Right cardiac atrium (tissue), 5 donors: ENCODE measurements at regions not wholly inside any gene's neighbourhood (a gene's known extent, or its start where the extent isn't known, plus 50 kb on each side); places are given as distances from the start of the nearest gene placed in this dataset.

Source experiments
- ATAC-seq, 2 donors: fragments of 200-7000 bp; cut with Tn5 transposase; one replicate each; pipeline versions ENCODE4 v1.8.0 to v1.9.1; 2020; ENCODE audit warnings: moderate library complexity in 2 of 2, mild to moderate bottlenecking in 1 of 2
- DNase-seq, 3 donors: peaks; one replicate each; pipeline ENCODE4 v3.0.0-alpha.2; 2020
- H3K27ac ChIP-seq: one replicate; pipeline ENCODE4 v1.5.1; 2013; ENCODE audit warnings: mild to moderate bottlenecking, low read length, control low read depth, moderate library complexity
- H3K27me3 ChIP-seq: one replicate; pipeline ENCODE4 v1.6.1; 2013; ENCODE audit not compliant: control insufficient read depth, insufficient read depth
- H3K4me1 ChIP-seq: one replicate; pipeline ENCODE4 v1.6.1; 2013; ENCODE audit warnings: low read length; ENCODE audit not compliant: control insufficient read depth, insufficient read depth
- H3K4me3 ChIP-seq: one replicate; pipeline ENCODE4 v1.5.1; 2013; ENCODE audit warnings: low read length, control low read depth
- H3K9me3 ChIP-seq: one replicate; pipeline ENCODE4 v1.6.1; 2013; ENCODE audit warnings: low read length; ENCODE audit not compliant: control insufficient read depth
- WGBS: extraction: QIAGEN DNeasy Blood & Tissue Kit; methylation state at CpG from one replicate; pipeline ENCODE4 v1.1.7; 2013; 5-methylcytosine and 5-hydroxymethylcytosine counted together
- intact Hi-C, 4 donors: fragments of 100-400 bp; cut with DNase I; formaldehyde crosslinking; loops; one replicate each; pipeline versions ENCODE4 v1.11.0 to v1.14.0; 2022 to 2023
- donor health status: healthy with polysubstance abuse.
- donor health status: DM: no; HTN: yes; CAD: no.
- donor health status: DM: no; HTN: no; CAD: no.
- donor health status: DM: no; HTN: yes; CAD: no; lungs with severe emphysema.
- donor health status: DM: yes; HTN: yes; CAD: no.

DNA sequence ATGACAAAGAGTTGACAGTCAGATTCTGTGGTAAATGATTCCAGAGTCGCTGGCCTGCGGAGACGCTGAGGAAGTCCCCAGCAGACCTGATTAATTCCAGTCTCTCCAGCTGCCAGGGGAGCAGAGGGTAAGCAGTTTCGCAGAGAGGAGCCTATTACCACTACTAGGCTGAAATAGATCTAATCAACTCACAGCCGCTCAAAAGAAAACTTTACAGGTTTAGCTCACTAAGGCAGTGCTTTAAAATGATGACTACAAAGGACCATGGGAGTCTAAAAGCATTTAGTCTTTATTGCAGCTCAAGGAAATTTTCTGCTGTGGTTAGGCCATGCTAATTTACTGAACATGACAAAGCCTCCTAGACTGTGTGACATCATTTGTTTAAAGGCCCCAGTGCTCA is 445.6 kb upstream of the POU3F3 start:
- no peak overlapping the region for H3K27ac ChIP-seq
- 31% methylated on average over 5 of the region's 5 CpGs for WGBS
- no peaks in the 10 kb centered on the region for H3K27me3 ChIP-seq
- intact Hi-C loops: no loop called here
- DNase-seq (no peak), ATAC-seq (no peak)
- no peaks in the 10 kb centered on the region for H3K4me1 ChIP-seq
- no peak overlapping the region for H3K4me3 ChIP-seq
- no peaks in the 10 kb centered on the region for H3K9me3 ChIP-seq

DNA sequence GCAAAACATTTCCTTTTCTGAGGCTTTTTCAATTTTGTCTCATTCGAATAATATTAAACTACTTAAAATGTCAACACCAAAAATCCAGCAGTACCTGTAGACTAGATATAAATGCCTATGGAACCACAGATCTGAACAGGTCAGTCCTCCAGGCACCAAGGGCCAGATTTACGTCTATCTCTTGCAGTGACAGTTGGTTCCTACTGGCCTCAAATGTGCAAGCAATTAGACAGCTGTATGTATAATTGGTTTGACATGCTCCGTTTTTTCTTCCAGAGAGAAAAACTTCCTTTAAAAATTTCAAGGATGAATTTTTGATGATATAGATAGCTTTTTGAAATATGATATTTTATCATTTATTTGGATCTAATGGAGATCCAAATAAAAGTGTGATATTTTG is 443.8 kb upstream of the POU3F3 start:
- H3K4me3 ChIP-seq: no peak overlapping the region
- H3K9me3 ChIP-seq: no peaks in the 10 kb centered on the region
- no peaks in the 10 kb centered on the region for H3K4me1 ChIP-seq
- H3K27ac ChIP-seq: no peak overlapping the region
- no peaks in the 10 kb centered on the region for H3K27me3 ChIP-seq
- no peak for DNase-seq
- 83% methylated on average over 3 of the region's 3 CpGs for WGBS
- intact Hi-C loops: no loop called here
- no peak for ATAC-seq

DNA sequence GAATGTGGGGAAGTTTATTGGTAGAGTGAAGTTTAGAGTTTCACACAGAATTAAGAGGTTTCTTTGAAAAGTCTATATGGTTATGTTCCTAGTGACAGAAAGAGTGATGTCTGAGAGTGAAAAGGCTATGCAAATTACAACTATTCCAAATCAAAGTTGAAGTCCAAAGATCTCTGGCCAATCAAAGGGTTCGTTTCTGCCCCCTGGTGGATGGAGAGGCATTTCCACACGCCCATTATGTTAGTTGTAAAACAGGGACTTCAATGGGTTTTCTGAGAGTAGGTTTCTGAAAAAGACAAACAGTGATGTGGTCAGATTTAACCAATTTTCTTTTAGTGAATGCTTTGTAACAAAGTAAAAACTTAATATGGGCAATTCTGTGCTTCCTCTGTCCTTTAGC is 441.5 kb upstream of the POU3F3 start:
- H3K27me3 ChIP-seq: no peaks in the 10 kb centered on the region
- no peak overlapping the region for H3K4me3 ChIP-seq
- H3K27ac ChIP-seq: no peak overlapping the region
- ATAC-seq: no peak
- intact Hi-C loops: no loop called here
- peak in 1 of 3 donors; percentile 51 for DNase-seq
- WGBS: 14% methylated on average over 2 of the region's 2 CpGs
- no peaks in the 10 kb centered on the region for H3K4me1 ChIP-seq
- no peaks in the 10 kb centered on the region for H3K9me3 ChIP-seq

DNA sequence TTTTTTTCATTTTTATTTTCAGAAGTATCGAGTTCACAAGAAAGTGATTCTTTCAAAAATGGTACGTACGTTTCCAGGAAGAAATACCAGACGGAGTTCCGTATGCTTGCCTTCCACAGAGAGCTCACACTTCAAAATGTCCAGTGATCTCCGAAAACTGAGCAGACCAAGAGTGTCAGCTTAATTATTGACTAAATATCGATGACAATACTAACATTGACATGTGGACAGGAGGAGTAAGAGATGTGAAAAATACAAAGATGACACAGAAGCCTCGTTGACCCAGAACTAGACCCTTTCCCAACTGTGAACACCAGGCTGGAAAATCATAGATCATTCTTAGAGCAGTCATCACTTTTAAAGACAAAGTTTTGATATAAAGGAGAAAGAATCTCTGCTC is 440.0 kb upstream of the POU3F3 start:
- no peak for DNase-seq
- no peaks in the 10 kb centered on the region for H3K27me3 ChIP-seq
- intact Hi-C loops: no loop called here
- no peaks in the 10 kb centered on the region for H3K4me1 ChIP-seq
- H3K4me3 ChIP-seq: no peak overlapping the region
- WGBS: 79% methylated on average over 8 of the region's 8 CpGs
- H3K9me3 ChIP-seq: no peaks in the 10 kb centered on the region
- no peak overlapping the region for H3K27ac ChIP-seq
- no peak for ATAC-seq

DNA sequence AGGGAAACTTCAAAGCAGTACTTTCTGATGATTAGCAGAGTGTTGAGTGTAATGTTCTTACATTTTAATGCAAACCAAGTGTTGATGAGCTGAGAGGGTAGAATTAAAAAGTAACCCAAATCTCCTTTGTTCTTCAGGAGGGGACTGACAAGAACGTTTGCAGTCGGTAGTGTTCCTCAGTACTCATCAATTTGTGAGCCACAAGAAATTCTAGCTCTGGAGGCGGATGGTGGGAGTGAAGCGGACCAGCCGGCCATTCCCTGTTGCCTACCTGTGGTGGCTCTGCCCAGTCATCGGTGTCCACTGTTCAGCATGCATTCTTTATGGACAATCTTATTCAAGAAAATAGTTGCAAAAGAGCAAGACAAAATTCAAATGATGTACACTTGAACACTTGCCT is 438.6 kb upstream of the POU3F3 start:
- ATAC-seq: no peak

DNA sequence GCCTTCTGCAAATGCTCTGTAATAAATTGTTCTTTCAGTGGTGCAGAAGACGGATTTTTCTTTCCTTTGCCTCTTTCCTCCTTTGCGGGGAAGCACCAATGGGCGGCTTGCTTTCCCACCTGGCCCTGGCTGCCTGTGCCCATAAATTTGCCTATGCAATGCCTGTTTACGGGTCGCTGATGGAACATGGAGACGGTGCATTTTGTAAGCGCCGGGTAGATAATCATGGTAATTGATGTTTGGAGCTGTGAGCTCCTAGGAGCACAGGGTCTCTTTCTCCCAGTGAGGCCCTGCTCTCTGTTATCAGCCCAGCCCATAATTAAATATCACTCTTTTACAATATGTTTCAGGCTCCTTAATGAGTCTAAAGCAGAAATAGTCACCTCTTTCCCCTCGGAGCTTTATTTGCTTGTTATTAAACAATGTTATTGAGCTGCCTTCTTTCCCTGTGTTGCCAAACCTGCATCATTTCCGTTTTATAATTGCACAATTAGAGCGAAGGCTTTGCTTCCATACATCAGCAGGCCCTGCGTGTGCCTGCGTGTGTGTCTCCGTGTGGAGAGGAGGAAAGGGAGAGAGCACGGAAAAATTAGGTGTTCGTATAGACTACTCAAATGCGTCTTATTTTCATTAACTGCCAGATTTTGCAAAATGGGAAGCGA is 437.4 kb upstream of the POU3F3 start:
- H3K27me3 ChIP-seq: no peaks in the 10 kb centered on the region
- H3K4me3 ChIP-seq: no peak overlapping the region
- 71% methylated on average over 18 of the region's 18 CpGs for WGBS
- intact Hi-C loops: no loop called here
- no peak overlapping the region for H3K27ac ChIP-seq
- no peaks in the 10 kb centered on the region for H3K4me1 ChIP-seq
- ATAC-seq (no peak), DNase-seq (peak in 1 of 3 donors; percentile 11)
- H3K9me3 ChIP-seq: no peaks in the 10 kb centered on the region

More for the DNA sequence above, 438.6 kb upstream of the POU3F3 start:
- no peaks in the 10 kb centered on the region for H3K27me3 ChIP-seq
- no peaks in the 10 kb centered on the region for H3K4me1 ChIP-seq
- H3K27ac ChIP-seq: no peak overlapping the region
- H3K4me3 ChIP-seq: no peak overlapping the region
- intact Hi-C loops: no loop called here
- H3K9me3 ChIP-seq: no peaks in the 10 kb centered on the region
- 53% methylated on average over 6 of the region's 6 CpGs for WGBS
- no peak for DNase-seq

DNA sequence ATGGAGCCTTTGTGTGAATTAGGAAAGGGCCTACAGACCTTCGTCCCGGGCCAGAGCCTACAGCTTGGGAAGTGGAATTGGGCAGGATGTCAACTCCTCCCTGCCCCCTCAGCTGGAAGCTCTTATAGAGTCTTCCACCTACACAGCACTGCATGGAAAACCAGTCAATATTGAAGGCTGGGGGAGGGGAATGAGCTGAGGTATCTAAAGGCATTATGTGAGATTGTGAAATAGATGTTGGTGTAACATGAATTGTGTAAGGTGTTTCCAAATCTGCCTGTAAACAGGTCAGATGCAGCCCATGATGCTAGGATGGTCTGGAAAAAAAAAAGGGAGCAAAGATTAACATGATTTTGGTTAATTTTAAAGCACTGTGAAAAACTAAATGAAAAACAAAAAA is 433.5 kb upstream of the POU3F3 start:
- WGBS: 61% methylated on average over 2 of the region's 2 CpGs
- intact Hi-C loops: no loop called here
- Histone ChIP-seq H3K4me3 (no peak overlapping the region), H3K27me3 (no peaks in the 10 kb centered on the region), H3K4me1 (no peaks in the 10 kb centered on the region), H3K27ac (no peak overlapping the region), H3K9me3 (no peaks in the 10 kb centered on the region)
- no peak for DNase-seq
- no peak for ATAC-seq

DNA sequence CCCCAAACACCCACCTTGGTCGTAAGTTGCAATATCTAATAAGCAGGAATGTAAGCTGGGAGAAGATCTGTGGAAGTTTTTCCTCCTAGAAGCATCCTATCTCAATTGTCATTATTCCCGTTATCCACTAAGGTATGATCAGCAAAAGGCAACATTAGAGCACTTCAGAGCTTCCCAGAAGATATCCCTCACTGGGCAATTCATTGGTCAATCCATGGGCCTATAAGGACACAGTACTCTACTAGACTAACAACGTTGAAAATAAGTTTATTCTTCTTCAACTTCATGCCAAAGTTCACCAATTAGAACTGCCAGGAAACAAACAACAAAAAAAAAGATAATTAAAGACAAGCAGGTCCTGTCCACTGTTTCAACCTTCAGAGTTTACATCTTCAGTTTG is 433.0 kb upstream of the POU3F3 start:
- no peak for ATAC-seq

DNA sequence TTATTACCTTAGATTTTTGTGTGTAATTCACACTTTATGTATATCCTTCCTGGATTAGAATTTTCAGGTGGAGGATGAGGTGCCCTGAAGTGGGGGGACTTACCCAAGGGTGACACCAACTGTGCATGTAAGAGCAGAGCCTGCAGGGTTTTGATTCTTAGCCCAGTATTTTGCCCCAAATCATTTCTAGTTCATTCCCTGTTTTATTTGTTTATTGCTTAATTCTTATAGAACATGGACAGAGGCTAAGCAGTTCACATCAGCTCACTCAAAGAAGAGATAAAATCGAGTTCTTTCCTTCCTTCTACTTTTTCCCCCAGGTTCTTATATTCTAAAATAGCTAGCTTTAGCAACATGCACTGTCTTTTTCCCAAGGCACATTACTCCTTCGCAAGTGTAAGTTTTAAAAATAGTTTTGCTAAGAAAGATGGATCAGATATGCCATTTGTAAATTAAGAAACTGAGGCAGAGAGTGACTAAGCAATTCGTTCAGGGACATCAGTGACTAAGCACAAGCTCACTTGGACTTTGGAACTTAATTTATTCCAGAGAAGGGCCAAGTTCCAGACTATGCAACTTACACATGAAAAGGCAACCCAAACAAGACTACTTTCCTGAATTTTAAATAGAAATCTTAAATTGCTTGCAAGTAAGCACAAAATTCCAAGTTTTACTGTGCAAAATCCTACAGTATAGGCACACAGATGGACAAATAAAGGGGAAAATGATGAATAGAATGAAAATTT is 427.9 kb upstream of the POU3F3 start:
- H3K27ac ChIP-seq: no peak overlapping the region
- DNase-seq (no peak), ATAC-seq (no peak)
- no peaks in the 10 kb centered on the region for H3K9me3 ChIP-seq
- no peaks in the 10 kb centered on the region for H3K4me1 ChIP-seq
- 60% methylated on average over 3 of the region's 3 CpGs for WGBS
- H3K27me3 ChIP-seq: peaks cover 3% of the 10 kb centered on the region
- no peak overlapping the region for H3K4me3 ChIP-seq
- intact Hi-C loops: no loop called here

More for the DNA sequence above, 433.0 kb upstream of the POU3F3 start:
- WGBS: 77% methylated on average over 3 of the region's 3 CpGs
- Histone ChIP-seq H3K27ac (no peak overlapping the region), H3K9me3 (no peaks in the 10 kb centered on the region), H3K4me1 (no peaks in the 10 kb centered on the region), H3K27me3 (no peaks in the 10 kb centered on the region), H3K4me3 (no peak overlapping the region)
- intact Hi-C loops: no loop called here
- no peak for DNase-seq

DNA sequence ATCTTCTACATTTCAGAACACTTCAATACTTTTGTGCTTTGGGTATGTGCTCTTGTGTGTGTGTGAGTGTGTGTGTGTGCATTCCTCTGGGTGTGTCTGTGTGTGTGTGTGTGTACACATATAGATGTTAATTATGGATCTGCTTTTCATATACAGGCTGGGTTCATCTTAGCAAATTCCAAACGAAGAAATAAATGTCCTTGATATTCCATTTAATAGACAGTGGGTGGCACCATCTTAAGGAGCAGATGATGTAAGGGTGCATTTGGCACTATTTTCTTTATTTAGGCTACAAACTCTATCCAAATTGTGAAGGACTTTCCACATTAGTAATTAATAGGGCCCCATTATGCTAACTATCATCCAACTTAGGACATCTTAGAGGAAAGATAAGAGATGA is 425.8 kb upstream of the POU3F3 start:
- Histone ChIP-seq H3K9me3 (no peaks in the 10 kb centered on the region), H3K4me3 (no peak overlapping the region), H3K27ac (no peak overlapping the region), H3K4me1 (no peaks in the 10 kb centered on the region), H3K27me3 (peaks cover 3% of the 10 kb centered on the region)
- no peak for DNase-seq
- ATAC-seq: no peak
- WGBS: 39% methylated on average over 1 of the region's 1 CpG
- intact Hi-C loops: no loop called here

DNA sequence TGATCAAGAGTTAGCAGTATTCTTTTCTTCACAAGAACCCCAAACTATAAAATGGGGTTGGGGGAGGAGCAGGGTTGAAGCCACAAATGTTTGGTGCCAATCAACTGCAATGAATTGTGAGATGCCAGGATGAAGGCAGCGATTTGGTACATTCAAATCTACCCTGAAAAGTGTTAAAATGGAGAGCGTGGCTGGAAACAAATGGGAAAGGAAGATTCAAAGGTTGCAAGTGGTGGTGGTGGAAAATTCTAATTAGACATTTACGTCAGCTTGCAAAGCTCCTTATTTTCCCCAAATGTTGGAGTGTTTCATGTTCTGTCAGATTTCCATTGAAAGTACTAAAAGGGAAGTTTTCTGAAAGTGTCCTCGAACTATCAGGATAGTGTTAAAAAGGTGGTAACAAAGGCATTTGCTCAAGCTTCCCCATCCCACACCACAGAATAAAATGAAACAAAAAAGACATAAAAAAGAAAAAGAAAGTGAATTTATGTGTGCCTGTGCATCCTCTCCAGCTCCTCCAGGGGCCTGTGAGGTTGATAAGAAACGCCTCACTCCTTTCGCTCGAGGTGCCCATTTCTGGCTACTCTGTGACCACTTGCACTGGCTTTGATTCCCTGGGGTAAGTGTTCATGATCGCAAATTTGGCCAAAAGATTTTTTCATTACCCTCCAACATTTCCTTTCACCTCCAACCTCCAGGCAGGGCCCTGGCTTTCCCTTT is 424.1 kb upstream of the POU3F3 start:
- WGBS: 84% methylated on average over 8 of the region's 8 CpGs
- ATAC-seq (no peak), DNase-seq (no peak)
- Histone ChIP-seq H3K9me3 (no peaks in the 10 kb centered on the region), H3K27ac (no peak overlapping the region), H3K27me3 (peaks cover 3% of the 10 kb centered on the region), H3K4me1 (peaks cover 3% of the 10 kb centered on the region), H3K4me3 (no peak overlapping the region)
- intact Hi-C loops: no loop called here
